ENCODE measurements at regions not wholly inside any gene's neighbourhood (a gene's known extent, or its start where the extent isn't known, plus 50 kb on each side); places are given as distances from the start of the nearest gene placed in this dataset.

- no peak for TF ChIP-seq CTCF (IDR thresholded peaks at IDR 0.05)
- no peak for TF ChIP-seq EP300 (IDR thresholded peaks at IDR 0.05)
- no peak for TF ChIP-seq POLR2A (IDR thresholded peaks at IDR 0.05)
- TF ChIP-seq POLR2AphosphoS5 (IDR thresholded peaks at IDR 0.05) = no peak
Observed at GRCh38 chr4:135538698-135539097, 1337.1 kb upstream of the PABPC4L start.

All from gastroesophageal sphincter (tissue), 3 donors.